ENCODE measurements at regions not wholly inside any gene's neighbourhood (a gene's known extent, or its start where the extent isn't known, plus 50 kb on each side); places are given as distances from the start of the nearest gene placed in this dataset.

GRCh38 chr13:28550721-28551497, 56.0 kb upstream of the FLT1 start:
- no peak for ATAC-seq
- TF ChIP-seq ZNF565 (CRISPR knock-in tag; conservative IDR thresholded peaks at IDR 0.05; ENCODE audit: low read depth) (no peak), ESRRG (CRISPR knock-in tag; IDR thresholded peaks at IDR 0.05) (no peak), GLIS3 (CRISPR knock-in tag; IDR thresholded peaks at IDR 0.05) (no peak), SNAI2 (CRISPR knock-in tag; IDR thresholded peaks at IDR 0.05) (no peak), TSHZ2 (CRISPR knock-in tag; IDR thresholded peaks at IDR 0.05) (no peak), POU6F1 (CRISPR knock-in tag; IDR thresholded peaks at IDR 0.05; ENCODE audit: borderline replicate concordance, low read depth) (no peak), RARB (CRISPR knock-in tag; IDR thresholded peaks at IDR 0.05) (no peak), PATZ1 (CRISPR knock-in tag; IDR thresholded peaks at IDR 0.05; ENCODE audit: borderline replicate concordance) (no peak), CSDC2 (CRISPR knock-in tag; IDR thresholded peaks at IDR 0.05) (no peak), ZNF70 (CRISPR knock-in tag; IDR thresholded peaks at IDR 0.05) (no peak), PPARA (CRISPR knock-in tag; IDR thresholded peaks at IDR 0.05; ENCODE audit: borderline replicate concordance) (no peak), ZC3H10 (CRISPR knock-in tag; IDR thresholded peaks at IDR 0.05) (no peak), CREB5 (CRISPR knock-in tag; IDR thresholded peaks at IDR 0.05; ENCODE audit: low read depth) (no peak)

GRCh38 chr13:28550091-28550490, 55.2 kb upstream of the FLT1 start:
- no peak for TF ChIP-seq PPARA (CRISPR knock-in tag; IDR thresholded peaks at IDR 0.05; ENCODE audit: borderline replicate concordance)
- no peak for TF ChIP-seq ESRRG (CRISPR knock-in tag; IDR thresholded peaks at IDR 0.05)
- no peak for TF ChIP-seq PATZ1 (CRISPR knock-in tag; IDR thresholded peaks at IDR 0.05; ENCODE audit: borderline replicate concordance)
- no peak for TF ChIP-seq OSR1 (CRISPR knock-in tag; IDR thresholded peaks at IDR 0.05)
- TF ChIP-seq ZNF8 (CRISPR knock-in tag; IDR thresholded peaks at IDR 0.05), result no peak
- TF ChIP-seq CSRNP3 (CRISPR knock-in tag; IDR thresholded peaks at IDR 0.05), result no peak
- no peak for TF ChIP-seq TSHZ2 (CRISPR knock-in tag; IDR thresholded peaks at IDR 0.05)
- no peak for TF ChIP-seq ZNF70 (CRISPR knock-in tag; IDR thresholded peaks at IDR 0.05)
- TF ChIP-seq CREB5 (CRISPR knock-in tag; IDR thresholded peaks at IDR 0.05; ENCODE audit: low read depth), result no peak
- no peak for TF ChIP-seq ISL1 (CRISPR knock-in tag; IDR thresholded peaks at IDR 0.05)
- TF ChIP-seq ZNF565 (CRISPR knock-in tag; conservative IDR thresholded peaks at IDR 0.05; ENCODE audit: low read depth), result no peak
- no peak for TF ChIP-seq ZC3H10 (CRISPR knock-in tag; IDR thresholded peaks at IDR 0.05)
- no peak for TF ChIP-seq ZFP3 (CRISPR knock-in tag; IDR thresholded peaks at IDR 0.05)
- no peak for TF ChIP-seq ARNTL (CRISPR knock-in tag; IDR thresholded peaks at IDR 0.05; ENCODE audit: borderline replicate concordance, low read depth)
- no peak for TF ChIP-seq BACH2 (CRISPR knock-in tag; IDR thresholded peaks at IDR 0.05; ENCODE audit: borderline replicate concordance)
- no peak for ATAC-seq

Data from SK-N-SH treated with all-trans-retinoic acid at 6 μM for 48 hours (cell line).